Glutamatergic neuron (in vitro differentiated cells): ENCODE measurements at regions not wholly inside any gene's neighbourhood (a gene's known extent, or its start where the extent isn't known, plus 50 kb on each side); places are given as distances from the start of the nearest gene placed in this dataset.
A peak's percentile ranks its signal among the peaks of the same experiment; 100 is the strongest.

Experiments
- DNase-seq: peaks from one replicate; pipeline ENCODE4 v3.0.0; 2022
- H3K27ac Mint-ChIP-seq: one replicate; pipeline ENCODE4 v1.8.0; 2020; ENCODE audit warnings: mild to moderate bottlenecking, mixed read lengths, inconsistent platforms; ENCODE audit not compliant: unreplicated experiment
- H3K27me3 Mint-ChIP-seq: one replicate; pipeline ENCODE4 v1.8.0; 2020; ENCODE audit warnings: mild to moderate bottlenecking, moderate library complexity, mixed read lengths, inconsistent platforms; ENCODE audit not compliant: unreplicated experiment
- H3K36me3 Mint-ChIP-seq: one replicate; pipeline ENCODE4 v1.8.0; 2020; ENCODE audit warnings: mild to moderate bottlenecking, mixed read lengths, inconsistent platforms; ENCODE audit not compliant: unreplicated experiment
- H3K4me1 Mint-ChIP-seq: one replicate; pipeline ENCODE4 v1.8.0; 2020; ENCODE audit warnings: mild to moderate bottlenecking, low read depth, mixed read lengths, inconsistent platforms; ENCODE audit not compliant: unreplicated experiment
- H3K4me3 Mint-ChIP-seq: one replicate; pipeline ENCODE4 v1.8.0; 2020; ENCODE audit warnings: mild to moderate bottlenecking, mixed read lengths, inconsistent platforms; ENCODE audit not compliant: unreplicated experiment
- H3K9me3 Mint-ChIP-seq: one replicate; pipeline ENCODE4 v1.8.0; 2020; ENCODE audit warnings: mild to moderate bottlenecking, moderate library complexity, mixed read lengths, inconsistent platforms; ENCODE audit not compliant: unreplicated experiment
- CTCF ChIP-seq: fragments of 200-600 bp; sonication (generic); IDR thresholded peaks from one replicate; pipeline ENCODE4 v1.5.0; 2021; ENCODE audit not compliant: partially characterized antibody, unreplicated experiment

DNA sequence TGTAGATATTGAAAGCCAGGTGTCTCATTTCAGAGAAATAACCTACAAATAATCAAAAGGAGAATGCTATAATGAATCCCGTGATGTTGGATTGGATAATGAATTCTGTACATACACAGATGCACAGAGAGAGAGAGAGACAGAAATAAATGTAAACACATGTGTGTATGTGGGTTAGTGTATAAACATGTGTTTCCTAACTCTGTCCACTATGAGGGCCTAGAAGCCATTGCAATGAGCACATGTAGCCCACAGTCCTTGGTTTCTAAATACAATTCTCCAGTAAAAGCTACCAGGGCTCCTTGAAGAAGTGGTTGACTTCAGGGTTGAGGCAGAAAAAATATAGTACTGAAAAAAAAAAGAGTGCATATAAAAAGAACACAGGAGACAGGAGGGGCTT, 109.5 kb downstream of the INHBB start:
- Mint-ChIP-seq H3K9me3 (peaks cover 3% of the 10 kb centered on the region), H3K27ac (no peak overlapping the region), H3K27me3 (peaks cover 5% of the 10 kb centered on the region), H3K4me3 (no peak overlapping the region), H3K4me1 (peaks cover 4% of the 10 kb centered on the region), H3K36me3 (peaks cover 6% of the 10 kb centered on the region)
- no peak for TF ChIP-seq CTCF
- DNase-seq = no peak

DNA sequence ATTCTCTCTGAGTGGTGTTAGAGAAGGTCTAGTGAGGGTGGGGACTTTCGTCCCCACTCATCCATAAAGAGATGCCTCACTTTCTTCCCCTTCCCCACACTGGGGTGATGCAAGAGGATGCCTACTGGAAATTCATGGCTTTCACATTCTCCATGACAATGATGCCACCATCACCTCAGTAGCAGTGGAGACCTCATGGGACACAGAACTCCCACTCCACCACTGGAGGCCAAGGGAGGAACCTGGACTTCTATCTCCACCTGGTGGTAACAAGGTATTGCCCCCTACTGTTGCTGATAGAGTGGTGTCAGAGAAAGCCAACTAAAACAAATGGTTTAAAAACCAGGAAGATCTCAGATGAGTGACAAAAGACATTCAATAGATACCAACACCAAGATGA, 110.9 kb downstream of the INHBB start:
- Mint-ChIP-seq H3K27me3 (peaks cover 3% of the 10 kb centered on the region), H3K4me1 (peaks cover 4% of the 10 kb centered on the region)
- TF ChIP-seq CTCF = no peak

DNA sequence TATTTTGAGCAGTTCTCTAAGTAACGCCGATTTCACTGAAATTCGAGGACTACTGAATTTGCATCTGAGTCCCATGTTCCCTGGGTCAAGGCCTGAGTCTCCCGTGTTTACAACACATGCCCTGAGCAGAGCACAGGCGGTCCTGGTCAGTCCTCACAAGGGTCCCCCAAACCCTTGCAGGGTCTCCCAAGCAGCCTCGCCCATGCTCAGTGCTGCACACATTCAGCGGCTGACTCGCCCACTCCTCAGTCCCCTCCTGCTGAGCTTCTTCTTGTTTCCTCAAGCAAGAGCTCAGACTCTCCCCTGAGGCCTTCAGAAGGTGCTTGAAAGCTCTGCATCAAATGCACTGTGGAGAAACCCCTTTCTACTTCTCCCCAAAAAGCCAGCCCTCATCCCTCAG, 114.6 kb downstream of the INHBB start:
- peaks cover 3% of the 10 kb centered on the region for H3K9me3 Mint-ChIP-seq
- no peaks in the 10 kb centered on the region for H3K4me1 Mint-ChIP-seq
- TF ChIP-seq CTCF = no peak
- H3K4me3 Mint-ChIP-seq = no peak overlapping the region
- H3K27ac Mint-ChIP-seq = no peak overlapping the region
- DNase-seq = no peak
- H3K27me3 Mint-ChIP-seq = no peaks in the 10 kb centered on the region
- H3K36me3 Mint-ChIP-seq = peaks cover 6% of the 10 kb centered on the region

More for the DNA sequence above, 110.9 kb downstream of the INHBB start:
- DNase-seq = no peak
- Mint-ChIP-seq H3K9me3 (peaks cover 3% of the 10 kb centered on the region), H3K4me3 (no peak overlapping the region), H3K27ac (no peak overlapping the region), H3K36me3 (peaks cover 6% of the 10 kb centered on the region)

DNA sequence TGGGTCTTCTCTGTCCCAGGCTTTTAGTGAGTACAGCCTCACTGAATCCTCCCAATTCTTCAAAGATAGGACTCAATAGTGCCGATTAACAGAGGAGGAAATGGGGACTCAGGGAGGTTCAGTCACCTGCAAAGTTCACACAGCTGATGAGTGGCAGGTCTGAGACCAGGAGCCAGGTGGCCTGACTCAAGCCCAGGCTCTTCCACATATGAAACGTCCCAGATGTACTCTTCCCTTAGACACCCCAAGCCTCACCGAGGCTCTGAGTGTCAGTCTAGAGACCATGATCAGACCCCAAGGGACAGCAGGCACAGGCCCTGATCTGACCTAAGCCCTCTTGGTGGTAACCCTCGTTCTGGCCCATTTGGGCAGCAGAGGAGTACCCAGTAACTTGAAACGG, 115.2 kb downstream of the INHBB start:
- TF ChIP-seq CTCF = no peak
- H3K27me3 Mint-ChIP-seq = no peaks in the 10 kb centered on the region
- DNase-seq = peak; percentile 4
- H3K36me3 Mint-ChIP-seq = peaks cover 6% of the 10 kb centered on the region
- peaks cover 3% of the 10 kb centered on the region for H3K9me3 Mint-ChIP-seq
- no peaks in the 10 kb centered on the region for H3K4me1 Mint-ChIP-seq
- no peak overlapping the region for H3K27ac Mint-ChIP-seq
- H3K4me3 Mint-ChIP-seq = no peak overlapping the region

GRCh38 chr2:120461546-120462537, 115.9 kb downstream of the INHBB start:
- peaks cover 10% of the 10 kb centered on the region for H3K36me3 Mint-ChIP-seq
- no peak for DNase-seq
- TF ChIP-seq CTCF = no peak
- no peaks in the 10 kb centered on the region for H3K4me1 Mint-ChIP-seq
- no peaks in the 10 kb centered on the region for H3K27me3 Mint-ChIP-seq
- H3K4me3 Mint-ChIP-seq = no peak overlapping the region
- peaks cover 7% of the 10 kb centered on the region for H3K9me3 Mint-ChIP-seq
- H3K27ac Mint-ChIP-seq = no peak overlapping the region
